SIG-M5 treated with dmso at 0.1 percent for 504 hours (cell line): ENCODE measurements at regions not wholly inside any gene's neighbourhood (a gene's known extent, or its start where the extent isn't known, plus 50 kb on each side); places are given as distances from the start of the nearest gene placed in this dataset.
"Not testable (repeated sequence)": the region's sequence is repeated elsewhere in the genome, so short reads cannot be mapped to it uniquely, and the experiment has no call there.

Experiments
- DNase-seq: peaks from one replicate; lab custom pipeline; 2025; ENCODE audit not compliant: unreplicated experiment; lab: John Stamatoyannopoulos, UW

DNA sequence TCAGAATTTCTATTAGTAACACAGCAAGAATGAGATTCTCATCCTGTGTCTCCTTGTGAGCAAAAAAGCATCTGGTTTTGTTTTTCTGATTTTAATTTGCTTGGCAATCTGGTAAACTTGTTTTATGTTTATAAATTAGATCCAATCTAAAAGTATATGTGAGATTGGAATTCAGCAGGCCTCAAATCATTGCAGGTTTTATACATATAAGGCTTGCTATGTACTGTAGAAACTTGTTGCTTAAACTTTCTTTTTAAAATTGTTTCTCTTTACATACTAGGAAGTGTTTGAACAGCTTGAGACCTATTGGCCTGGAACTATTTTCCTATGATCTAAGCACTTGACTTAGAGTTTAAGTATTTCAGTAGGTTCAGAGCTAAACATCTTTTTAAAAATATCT, 1037.8 kb downstream of the NR2F1-AS1 start:
- no peak for DNase-seq

- DNase-seq: not testable (repeated sequence)
Observed at GRCh38 chr5:92542017-92542416, 1039.0 kb downstream of the NR2F1-AS1 start.

DNA sequence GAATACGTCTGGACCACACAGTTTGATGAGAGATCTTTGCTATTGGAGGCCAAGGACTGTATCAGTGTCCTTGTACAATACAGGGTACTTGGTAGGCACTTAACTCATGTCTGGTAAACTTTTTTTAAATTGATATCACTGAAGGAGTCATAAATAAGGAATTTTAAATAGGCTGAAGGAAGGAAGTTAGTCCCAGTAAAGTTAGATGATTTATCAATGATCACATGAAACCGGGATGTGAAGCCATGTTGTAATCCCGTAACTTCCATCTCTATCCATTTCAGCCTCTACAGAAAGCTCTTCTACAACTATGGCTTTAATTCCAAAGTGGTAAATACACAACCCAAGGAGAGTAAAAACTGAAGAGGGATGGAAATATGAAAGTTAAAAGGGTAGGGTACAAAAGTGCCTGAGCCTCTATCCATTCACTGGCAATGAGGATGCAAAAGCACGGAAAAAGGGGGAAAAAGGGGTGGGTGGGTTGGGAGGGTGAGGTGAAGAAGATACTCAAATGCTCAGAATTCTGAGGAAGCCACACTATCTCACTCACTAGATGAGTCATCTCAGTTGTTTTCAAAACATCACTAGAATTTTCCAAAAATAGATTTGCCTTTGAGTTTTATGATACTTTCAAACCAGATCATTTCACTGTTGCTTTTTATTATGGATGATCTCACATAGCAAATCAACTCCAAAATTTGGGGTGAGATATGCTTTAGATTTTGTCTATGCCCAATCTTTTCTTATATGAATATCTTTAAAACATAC, 1053.5 kb downstream of the NR2F1-AS1 start:
- no peak for DNase-seq

- no peak for DNase-seq
Observed at GRCh38 chr5:92525131-92525530, 1055.9 kb downstream of the NR2F1-AS1 start.

- DNase-seq: no peak
Observed at GRCh38 chr5:92519811-92520632, 1061.0 kb downstream of the NR2F1-AS1 start.

DNA sequence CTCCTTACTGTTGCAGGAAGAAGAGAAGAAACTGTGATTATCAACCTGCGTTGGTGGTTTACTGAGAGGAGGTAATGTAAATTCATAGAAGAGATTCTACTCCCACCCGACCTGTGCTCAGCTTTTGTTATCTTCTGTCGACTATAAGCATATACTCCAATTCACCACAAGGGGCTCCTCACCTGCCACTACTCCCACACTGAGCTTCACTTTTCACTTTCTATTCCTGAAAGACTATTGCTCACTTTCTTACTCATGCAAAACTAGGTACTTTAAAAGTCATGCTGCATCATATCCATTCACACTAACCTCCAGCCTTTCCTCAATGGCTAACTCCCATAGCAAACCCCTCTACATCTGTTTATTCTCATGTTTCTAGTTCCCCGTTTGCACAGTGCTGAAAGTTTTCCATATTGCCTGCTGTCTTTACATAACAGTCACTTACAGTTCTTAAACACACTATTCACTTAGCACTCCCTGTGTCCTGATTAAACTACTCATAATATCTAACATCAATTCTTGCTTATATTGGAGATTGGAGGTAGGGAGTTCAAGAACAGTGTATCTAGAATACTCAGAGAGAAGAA, 1062.6 kb downstream of the NR2F1-AS1 start:
- DNase-seq: peak; percentile 55

GRCh38 chr5:92514896-92515295, 1066.1 kb downstream of the NR2F1-AS1 start:
- no peak for DNase-seq

- no peak for DNase-seq
Observed at GRCh38 chr5:92513067-92513466, 1068.0 kb downstream of the NR2F1-AS1 start.

DNA sequence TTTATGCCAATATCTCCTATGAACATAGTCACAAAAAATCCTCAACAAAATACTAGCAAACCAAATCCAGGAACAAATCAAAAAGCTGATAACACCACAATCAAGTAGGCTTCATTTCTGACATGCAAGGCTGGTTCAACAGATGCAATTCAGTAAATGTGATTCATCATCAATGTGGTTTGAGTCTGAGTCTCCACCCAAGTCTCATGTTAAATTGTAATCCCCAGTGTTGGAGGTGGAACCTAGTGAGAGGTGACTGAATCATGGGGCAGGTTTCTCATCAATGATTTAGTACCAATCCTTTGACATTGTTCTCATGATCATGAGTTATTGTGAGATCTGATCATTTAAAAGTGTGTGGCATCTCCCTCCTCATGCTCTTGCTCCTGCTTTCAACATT, 1072.7 kb downstream of the NR2F1-AS1 start:
- DNase-seq: no peak

DNA sequence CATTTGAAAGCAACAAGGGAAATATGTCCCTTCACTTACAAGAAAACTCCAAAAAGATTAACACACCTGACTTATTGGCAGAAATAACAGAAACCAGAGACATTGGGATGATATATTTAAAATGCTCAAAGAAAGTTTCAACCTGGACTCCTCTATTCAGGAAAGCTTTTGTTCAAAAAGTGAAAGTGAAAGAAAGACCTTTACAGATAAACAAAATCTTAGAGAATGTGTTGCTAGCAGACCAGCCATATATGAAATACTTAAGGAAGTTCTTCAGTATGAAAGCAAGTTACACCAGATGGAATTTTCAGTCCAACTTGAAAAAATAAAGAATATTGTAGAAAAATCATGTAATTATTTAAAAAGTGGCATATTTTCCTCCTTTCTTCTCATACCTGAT, 1075.1 kb downstream of the NR2F1-AS1 start:
- no peak for DNase-seq

DNA sequence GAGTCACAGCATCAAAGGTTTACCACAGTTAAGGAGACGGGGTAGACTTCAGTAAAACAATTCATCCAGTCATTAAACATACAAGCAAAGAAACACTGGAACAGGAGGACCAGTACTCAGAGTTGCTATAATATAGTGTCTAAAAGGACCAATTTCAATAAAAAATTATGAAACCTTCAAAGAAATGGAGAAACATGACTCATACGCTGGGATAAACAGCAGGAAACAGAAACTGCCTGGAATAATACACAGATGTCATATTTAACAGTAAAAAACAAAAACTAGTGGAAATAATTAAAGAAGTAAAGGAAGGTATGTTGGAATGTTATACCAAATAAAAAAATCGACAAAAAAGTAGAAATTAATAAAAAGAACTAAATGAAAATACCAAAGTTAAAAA, 1075.9 kb downstream of the NR2F1-AS1 start:
- DNase-seq: no peak

- no peak for DNase-seq
Observed at GRCh38 chr5:92504346-92504745, 1076.7 kb downstream of the NR2F1-AS1 start.

DNA sequence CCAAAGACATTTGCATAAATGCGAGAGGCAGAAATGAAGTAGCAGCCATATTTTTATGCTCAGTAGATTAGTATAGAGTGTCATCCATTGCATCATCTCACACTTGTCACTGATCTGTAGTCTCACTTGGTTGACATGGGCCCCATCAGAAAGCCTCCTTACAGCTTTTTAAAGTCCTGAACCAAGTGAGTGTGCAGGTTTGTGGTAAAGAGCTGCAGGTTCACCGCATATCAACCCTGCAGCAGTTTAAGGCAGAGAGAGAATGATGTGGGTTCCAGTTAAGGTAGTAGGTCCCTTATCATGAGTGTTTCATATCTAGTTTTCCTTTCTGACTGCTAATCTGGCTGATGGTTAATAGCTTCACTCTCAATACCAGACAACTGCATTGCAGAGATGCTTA, 1080.3 kb downstream of the NR2F1-AS1 start:
- DNase-seq: no peak

DNA sequence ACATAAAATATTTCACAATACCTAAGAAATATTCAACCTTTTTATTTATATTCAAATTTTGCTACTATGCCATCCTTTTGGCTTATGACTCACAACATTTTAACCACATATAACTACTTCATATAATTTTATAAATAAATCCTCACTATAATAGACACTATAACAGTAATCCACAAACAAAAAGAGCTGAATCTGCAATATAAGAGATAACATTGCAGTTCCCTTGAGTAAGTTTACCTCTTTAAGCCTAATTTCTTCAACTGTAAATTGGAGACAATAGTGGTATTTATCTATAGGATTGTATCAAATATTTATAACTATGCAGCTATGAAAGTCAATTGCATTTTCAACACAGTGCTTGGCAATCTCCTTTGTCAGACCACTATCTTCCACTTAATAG, 1084.5 kb downstream of the NR2F1-AS1 start:
- no peak for DNase-seq

- DNase-seq: no peak
Observed at GRCh38 chr5:92494508-92494907, 1086.5 kb downstream of the NR2F1-AS1 start.

- DNase-seq: no peak
Observed at GRCh38 chr5:92492908-92493307, 1088.1 kb downstream of the NR2F1-AS1 start.

- no peak for DNase-seq
Observed at GRCh38 chr5:92484484-92484883, 1096.5 kb downstream of the NR2F1-AS1 start.

- DNase-seq: no peak
Observed at GRCh38 chr5:92472981-92473566, 1090.0 kb upstream of the ARRDC3 start.

DNA sequence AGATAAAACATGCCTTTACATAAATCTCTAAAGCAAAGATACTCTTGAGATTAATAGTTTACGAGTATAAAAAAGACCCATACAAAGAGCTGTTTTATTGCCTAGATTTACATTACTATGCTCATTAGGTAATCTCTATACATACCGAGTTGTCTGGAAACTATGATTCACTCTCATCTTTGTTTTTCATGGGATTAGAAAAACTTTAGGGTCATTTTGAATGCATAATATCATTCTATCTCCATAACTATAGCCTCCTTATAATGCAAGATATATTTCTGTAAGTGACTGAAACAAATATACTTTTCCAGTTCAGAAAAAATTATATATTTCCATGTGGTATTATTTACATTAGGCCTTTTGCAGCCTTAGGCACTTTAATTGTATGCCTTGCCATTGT, 1088.7 kb upstream of the ARRDC3 start:
- DNase-seq: no peak

DNA sequence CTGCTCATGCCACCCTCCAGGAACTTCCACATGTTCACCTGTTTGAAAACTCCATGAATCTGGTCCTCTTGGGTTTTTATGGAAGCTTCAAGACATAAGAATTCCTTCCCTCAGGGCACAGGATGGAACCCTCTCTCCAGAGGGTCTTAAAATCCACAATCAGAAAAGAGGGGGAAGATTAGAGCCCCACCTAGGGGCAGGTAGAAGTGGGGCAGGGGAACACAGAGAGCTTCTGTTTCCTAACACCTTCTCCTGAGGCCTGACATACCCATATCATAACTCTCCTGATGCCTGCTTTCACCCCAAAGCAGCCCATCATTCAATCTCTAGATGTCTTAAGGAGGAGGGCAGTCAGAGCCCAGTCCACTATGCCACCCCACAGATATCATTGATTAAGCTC, 1087.7 kb upstream of the ARRDC3 start:
- DNase-seq: no peak

DNA sequence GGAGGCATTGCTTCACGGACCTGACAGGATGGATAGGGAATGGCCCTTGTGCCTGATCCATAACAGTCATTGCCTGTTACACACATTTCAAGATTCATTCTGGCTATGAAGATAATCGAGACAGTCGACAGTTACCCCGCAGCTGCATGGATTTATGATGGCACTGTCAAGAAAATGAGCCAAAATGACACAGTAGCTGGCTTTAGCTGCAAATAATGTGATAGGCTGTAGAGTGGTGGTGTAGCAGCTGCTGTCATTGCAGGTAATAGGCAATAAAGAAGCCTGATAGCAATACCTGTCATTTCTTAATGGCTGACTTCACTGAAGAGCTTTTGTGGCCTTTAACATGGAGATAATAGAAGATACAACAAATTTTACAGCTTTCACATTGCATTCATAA, 1085.2 kb upstream of the ARRDC3 start:
- no peak for DNase-seq

- DNase-seq: no peak
Observed at GRCh38 chr5:92467695-92468094, 1084.6 kb upstream of the ARRDC3 start.
